ENCODE measurements at regions not wholly inside any gene's neighbourhood (a gene's known extent, or its start where the extent isn't known, plus 50 kb on each side); places are given as distances from the start of the nearest gene placed in this dataset.

- ATAC-seq (ENCODE audit: low read depth in 2 of 2) (no peak), DNase-seq (no peak)
- Mint-ChIP-seq H3K4me1 (no peaks in the 10 kb centered on the region), H3K36me3 (peaks cover 0 to 25% of the 10 kb centered on the region in 2 donors), H3K9me3 (peaks cover 9 to 29% (median 22%) of the 10 kb centered on the region in 7 donors), H3K4me3 (no peak overlapping the region), H3K27me3 (peaks cover 15 to 18% (median 17%) of the 10 kb centered on the region in 3 donors), H3K27ac (no peak overlapping the region)
Observed at GRCh38 chr22:35192129-35192918, 65.0 kb upstream of the HMGXB4 start.

GRCh38 chr22:35195226-35195625 lies 62.1 kb upstream of the HMGXB4 start:
- no peaks in the 10 kb centered on the region for H3K4me1 Mint-ChIP-seq
- no peak for ATAC-seq (ENCODE audit: low read depth in 2 of 2)
- peaks cover 4 to 14% (median 10%) of the 10 kb centered on the region in 7 donors for H3K9me3 Mint-ChIP-seq
- no peak overlapping the region for H3K4me3 Mint-ChIP-seq
- peaks cover 0 to 11% of the 10 kb centered on the region in 2 donors for H3K36me3 Mint-ChIP-seq
- H3K27me3 Mint-ChIP-seq: peaks cover 27 to 37% (median 32%) of the 10 kb centered on the region in 3 donors
- no peak overlapping the region for H3K27ac Mint-ChIP-seq
- DNase-seq: no peak

GRCh38 chr22:35195821-35196220 lies 61.5 kb upstream of the HMGXB4 start:
- H3K4me3 Mint-ChIP-seq: no peak overlapping the region
- DNase-seq (no peak), ATAC-seq (ENCODE audit: low read depth in 2 of 2) (no peak)
- peaks cover 23 to 35% (median 32%) of the 10 kb centered on the region in 3 donors for H3K27me3 Mint-ChIP-seq
- H3K36me3 Mint-ChIP-seq: peaks cover 0 to 5% of the 10 kb centered on the region in 2 donors
- no peak overlapping the region for H3K27ac Mint-ChIP-seq
- peaks cover 2 to 8% (median 4%) of the 10 kb centered on the region in 7 donors for H3K9me3 Mint-ChIP-seq
- H3K4me1 Mint-ChIP-seq: no peaks in the 10 kb centered on the region

- no peak overlapping the region for H3K4me3 Mint-ChIP-seq
- peaks cover 0 to 2% (median 0%) of the 10 kb centered on the region in 7 donors for H3K9me3 Mint-ChIP-seq
- peaks cover 15 to 35% (median 32%) of the 10 kb centered on the region in 3 donors for H3K27me3 Mint-ChIP-seq
- H3K4me1 Mint-ChIP-seq: no peaks in the 10 kb centered on the region
- DNase-seq: no peak
- no peaks in the 10 kb centered on the region for H3K36me3 Mint-ChIP-seq
- no peak overlapping the region for H3K27ac Mint-ChIP-seq
- ATAC-seq (ENCODE audit: low read depth in 2 of 2): no peak
Observed at GRCh38 chr22:35197071-35197470, 60.2 kb upstream of the HMGXB4 start.

- ATAC-seq (ENCODE audit: low read depth in 2 of 2) (no peak), DNase-seq (no peak)
- Mint-ChIP-seq H3K4me1 (no peaks in the 10 kb centered on the region), H3K27ac (no peak overlapping the region), H3K36me3 (no peaks in the 10 kb centered on the region), H3K27me3 (peaks cover 9 to 35% (median 30%) of the 10 kb centered on the region in 3 donors), H3K4me3 (no peak overlapping the region), H3K9me3 (peaks cover 0 to 2% (median 0%) of the 10 kb centered on the region in 7 donors)
Observed at GRCh38 chr22:35197886-35198285, 59.4 kb upstream of the HMGXB4 start.

- ATAC-seq (ENCODE audit: low read depth in 2 of 2): no peak
- Mint-ChIP-seq H3K9me3 (peaks cover 0 to 2% (median 0%) of the 10 kb centered on the region in 7 donors), H3K4me1 (no peaks in the 10 kb centered on the region)
Observed at GRCh38 chr22:35198738-35199137, 58.6 kb upstream of the HMGXB4 start.

GRCh38 chr22:35202376-35202775 lies 54.9 kb upstream of the HMGXB4 start:
- Mint-ChIP-seq H3K9me3 (peaks cover 0 to 2% (median 0%) of the 10 kb centered on the region in 7 donors), H3K36me3 (no peaks in the 10 kb centered on the region), H3K4me3 (no peak overlapping the region), H3K27me3 (peaks cover 16 to 46% (median 41%) of the 10 kb centered on the region in 3 donors), H3K4me1 (no peaks in the 10 kb centered on the region), H3K27ac (no peak overlapping the region)
- ATAC-seq (ENCODE audit: low read depth in 2 of 2) (no peak), DNase-seq (no peak)

More at GRCh38 chr22:35198738-35199137, 58.6 kb upstream of the HMGXB4 start:
- no peak for DNase-seq
- Mint-ChIP-seq H3K36me3 (no peaks in the 10 kb centered on the region), H3K4me3 (no peak overlapping the region), H3K27ac (no peak overlapping the region), H3K27me3 (peaks cover 11 to 36% (median 30%) of the 10 kb centered on the region in 3 donors)

GRCh38 chr22:35203583-35203982 lies 53.7 kb upstream of the HMGXB4 start:
- ATAC-seq (ENCODE audit: low read depth in 2 of 2) (no peak), DNase-seq (no peak)
- Mint-ChIP-seq H3K4me3 (no peak overlapping the region), H3K36me3 (no peaks in the 10 kb centered on the region), H3K9me3 (peaks cover 0 to 2% (median 0%) of the 10 kb centered on the region in 7 donors), H3K27me3 (peaks cover 14 to 44% (median 41%) of the 10 kb centered on the region in 3 donors), H3K4me1 (no peaks in the 10 kb centered on the region), H3K27ac (no peak overlapping the region)

GRCh38 chr22:35204807-35205775 lies 52.2 kb upstream of the HMGXB4 start:
- Mint-ChIP-seq H3K27me3 (peaks cover 28 to 46% (median 45%) of the 10 kb centered on the region in 3 donors), H3K9me3 (peaks cover 0 to 4% (median 2%) of the 10 kb centered on the region in 7 donors), H3K27ac (no peak overlapping the region), H3K4me3 (no peak overlapping the region), H3K4me1 (no peaks in the 10 kb centered on the region), H3K36me3 (no peaks in the 10 kb centered on the region)
- ATAC-seq (ENCODE audit: low read depth in 2 of 2) (no peak), DNase-seq (no peak)

GRCh38 chr22:35205961-35206360 lies 51.3 kb upstream of the HMGXB4 start:
- ATAC-seq (ENCODE audit: low read depth in 2 of 2) (no peak), DNase-seq (no peak)
- Mint-ChIP-seq H3K36me3 (no peaks in the 10 kb centered on the region), H3K4me3 (no peak overlapping the region), H3K27ac (no peak overlapping the region), H3K27me3 (peaks cover 31 to 41% (median 39%) of the 10 kb centered on the region in 3 donors), H3K9me3 (peaks cover 0 to 4% (median 0%) of the 10 kb centered on the region in 7 donors), H3K4me1 (no peaks in the 10 kb centered on the region)

- no peaks in the 10 kb centered on the region for H3K36me3 Mint-ChIP-seq
- DNase-seq: no peak
- ATAC-seq (ENCODE audit: low read depth in 2 of 2): no peak
Observed at GRCh38 chr22:35206889-35207288, 50.4 kb upstream of the HMGXB4 start.

More at GRCh38 chr22:35206889-35207288, 50.4 kb upstream of the HMGXB4 start:
- Mint-ChIP-seq H3K9me3 (peaks cover 0 to 4% (median 2%) of the 10 kb centered on the region in 7 donors), H3K27me3 (peaks cover 35 to 48% (median 41%) of the 10 kb centered on the region in 3 donors), H3K4me1 (no peaks in the 10 kb centered on the region), H3K4me3 (no peak overlapping the region), H3K27ac (no peak overlapping the region)
